ENCODE measurements at regions not wholly inside any gene's neighbourhood (a gene's known extent, or its start where the extent isn't known, plus 50 kb on each side); places are given as distances from the start of the nearest gene placed in this dataset.

GRCh38 chr1:204782118-204782700 lies 88.5 kb upstream of the NFASC start:
- TF ChIP-seq POLR2A (IDR thresholded peaks at IDR 0.05), result no peak
- TF ChIP-seq CTCF (IDR thresholded peaks at IDR 0.05), result no peak
